Activated CD4-positive, alpha-beta T cell treated with anti-CD3 and anti-CD28 coated beads, Interleukin-2, amount 50 U/mL, for 48 hours (primary cell): ENCODE measurements at regions not wholly inside any gene's neighbourhood (a gene's known extent, or its start where the extent isn't known, plus 50 kb on each side); places are given as distances from the start of the nearest gene placed in this dataset.

ENCODE experiments used
- DNase-seq, 2 experiments: peaks; one replicate each; pipeline ENCODE4 v3.0.0-alpha.2; 2020

GRCh38 chr1:98420376-98421084, 241.0 kb upstream of the SNX7 start:
- no peak for DNase-seq

GRCh38 chr1:98417820-98418219, 243.7 kb upstream of the SNX7 start:
- DNase-seq = no peak

GRCh38 chr1:98410082-98410481, 251.4 kb upstream of the SNX7 start:
- DNase-seq = no peak

DNA sequence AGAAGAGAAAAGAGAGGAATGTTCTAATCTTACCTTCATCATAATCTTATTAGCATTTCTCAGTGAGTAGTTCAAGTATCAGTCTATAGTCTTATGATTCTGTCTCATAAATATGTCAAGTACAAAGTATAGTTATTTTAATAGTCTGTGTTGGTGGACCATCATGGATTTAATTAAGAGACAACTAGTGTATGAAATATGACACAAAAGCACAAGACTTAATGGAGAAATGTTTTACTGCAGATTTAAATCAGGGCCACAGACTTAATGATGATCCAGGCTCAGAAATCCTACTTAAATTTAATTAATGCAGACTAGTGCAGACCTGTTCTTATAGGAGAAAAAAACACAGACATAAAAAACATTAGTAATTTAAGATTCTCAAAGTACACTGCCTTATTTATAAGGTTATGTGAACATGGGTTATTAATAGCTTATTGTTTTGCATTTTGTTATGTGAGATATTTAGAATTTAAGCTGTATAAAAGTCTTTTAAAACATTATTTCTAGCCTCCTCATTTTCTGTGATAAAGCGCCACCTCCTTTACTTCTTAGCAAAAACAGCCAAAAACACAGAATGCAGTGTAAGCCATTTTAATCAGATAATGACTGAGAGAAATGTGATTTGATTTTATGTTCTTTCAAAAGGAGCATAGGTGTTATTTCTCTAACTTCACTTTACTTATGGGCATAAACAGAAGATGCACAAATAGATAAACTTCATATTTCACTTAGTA, 255.0 kb upstream of the SNX7 start:
- DNase-seq = no peak

DNA sequence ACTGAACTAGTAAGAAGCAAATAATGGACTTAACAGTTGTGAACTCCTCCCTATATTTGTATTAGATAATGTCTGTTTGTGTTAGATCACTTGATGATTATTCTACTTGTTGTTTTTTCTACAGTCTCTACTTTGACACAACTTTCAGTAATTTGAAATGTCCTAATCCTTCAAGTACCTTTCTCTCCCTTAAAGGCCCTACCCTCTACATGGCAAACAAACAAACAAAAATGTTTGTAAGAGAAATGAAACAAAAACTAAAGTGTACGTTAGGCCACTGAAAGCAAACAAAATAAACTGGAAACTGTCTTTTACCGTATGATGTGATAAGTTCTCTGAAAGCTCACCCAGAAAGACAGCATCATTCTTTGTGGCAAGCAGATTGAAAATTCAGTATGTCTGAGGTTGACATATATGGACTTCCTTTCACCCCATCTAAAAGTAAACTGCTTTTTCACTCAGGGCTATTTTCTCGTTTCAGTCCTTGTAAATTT, 255.9 kb upstream of the SNX7 start:
- no peak for DNase-seq

- DNase-seq = no peak
Observed at GRCh38 chr1:98404866-98405265, 256.7 kb upstream of the SNX7 start.

- DNase-seq = no peak
Observed at GRCh38 chr1:98403963-98404480, 257.5 kb upstream of the SNX7 start.

- DNase-seq = no peak
Observed at GRCh38 chr1:98402860-98403259, 258.7 kb upstream of the SNX7 start.

DNA sequence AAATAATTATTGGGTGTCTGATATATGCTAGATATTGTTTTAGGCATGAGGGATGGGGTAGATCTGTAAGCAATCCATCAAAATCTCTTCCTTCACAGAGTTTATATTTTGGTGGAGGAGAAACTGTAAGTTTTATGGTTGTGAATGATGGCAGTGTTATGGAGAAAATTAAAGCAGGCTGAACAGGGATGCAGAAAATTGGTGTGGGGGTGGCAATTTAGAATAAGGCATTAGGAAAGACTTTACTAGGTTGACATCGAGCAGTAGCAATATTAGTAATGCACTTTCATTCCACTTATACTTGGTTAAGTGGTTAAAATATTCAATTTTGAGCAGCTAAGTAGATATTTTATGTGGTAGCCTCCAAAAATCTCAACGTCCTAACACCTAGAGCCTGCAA, 261.1 kb upstream of the SNX7 start:
- no peak for DNase-seq

GRCh38 chr1:98399218-98399617, 262.3 kb upstream of the SNX7 start:
- DNase-seq = no peak

DNA sequence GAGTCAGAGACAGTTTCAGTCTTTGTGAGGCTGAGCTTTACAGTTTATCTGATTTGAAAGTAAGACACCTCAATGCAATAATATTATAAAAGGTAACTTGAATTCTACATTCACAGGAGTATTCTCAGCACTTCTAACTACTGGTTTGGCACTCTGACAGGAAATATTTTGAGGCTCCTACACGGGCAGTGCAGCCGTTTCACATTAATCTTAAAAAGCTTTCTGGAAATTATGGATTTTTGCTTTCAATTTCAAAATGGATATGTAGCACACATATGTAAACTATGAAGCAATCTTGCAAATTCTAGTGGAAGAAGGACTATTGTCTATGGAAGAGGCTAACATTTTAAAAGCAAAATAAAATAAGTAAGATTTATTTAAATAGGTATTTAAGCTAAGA, 262.9 kb upstream of the SNX7 start:
- DNase-seq = no peak

GRCh38 chr1:98398092-98398491, 263.4 kb upstream of the SNX7 start:
- no peak for DNase-seq

DNA sequence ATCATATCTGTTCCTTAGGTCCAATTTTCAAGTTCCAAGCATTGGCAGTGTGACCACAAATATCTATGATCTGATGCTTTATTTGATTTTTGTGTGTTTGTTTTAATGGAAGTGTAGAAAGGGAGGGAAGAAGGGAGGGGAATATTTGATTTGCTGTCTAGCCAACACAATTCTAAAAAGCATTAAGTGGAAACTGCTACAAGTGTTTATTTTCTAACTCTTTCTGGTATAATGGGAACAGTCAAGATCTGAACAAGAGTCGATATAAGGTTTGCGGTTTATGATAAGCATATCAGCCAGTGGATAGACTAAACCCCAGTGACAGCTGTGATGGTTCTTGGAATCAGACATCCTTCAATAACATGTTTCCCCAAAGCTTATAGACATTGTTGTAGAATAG, 267.8 kb upstream of the SNX7 start:
- no peak for DNase-seq

- no peak for DNase-seq
Observed at GRCh38 chr1:98391175-98391574, 270.3 kb upstream of the SNX7 start.

GRCh38 chr1:98389809-98390208, 271.7 kb upstream of the SNX7 start:
- DNase-seq = no peak

DNA sequence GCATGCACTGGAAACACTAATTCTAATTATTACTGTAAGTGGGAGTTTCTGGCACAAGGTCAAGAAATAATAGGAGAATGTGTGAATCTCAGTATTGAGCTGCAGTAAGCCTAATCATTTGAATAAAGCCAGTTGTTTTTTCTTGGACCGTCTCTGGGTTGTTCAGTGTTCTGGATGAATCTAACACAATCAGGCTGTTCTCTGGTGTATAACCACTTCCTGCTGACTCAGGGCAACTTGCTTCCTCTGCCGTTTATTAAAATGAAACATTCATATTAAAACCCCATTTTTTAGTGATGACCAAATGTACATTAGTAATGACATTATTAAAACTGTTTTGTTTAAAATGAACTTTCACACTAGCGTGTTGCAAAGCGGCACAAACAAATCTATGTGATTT, 273.1 kb upstream of the SNX7 start:
- DNase-seq = no peak

- DNase-seq = no peak
Observed at GRCh38 chr1:98387701-98388100, 273.8 kb upstream of the SNX7 start.

DNA sequence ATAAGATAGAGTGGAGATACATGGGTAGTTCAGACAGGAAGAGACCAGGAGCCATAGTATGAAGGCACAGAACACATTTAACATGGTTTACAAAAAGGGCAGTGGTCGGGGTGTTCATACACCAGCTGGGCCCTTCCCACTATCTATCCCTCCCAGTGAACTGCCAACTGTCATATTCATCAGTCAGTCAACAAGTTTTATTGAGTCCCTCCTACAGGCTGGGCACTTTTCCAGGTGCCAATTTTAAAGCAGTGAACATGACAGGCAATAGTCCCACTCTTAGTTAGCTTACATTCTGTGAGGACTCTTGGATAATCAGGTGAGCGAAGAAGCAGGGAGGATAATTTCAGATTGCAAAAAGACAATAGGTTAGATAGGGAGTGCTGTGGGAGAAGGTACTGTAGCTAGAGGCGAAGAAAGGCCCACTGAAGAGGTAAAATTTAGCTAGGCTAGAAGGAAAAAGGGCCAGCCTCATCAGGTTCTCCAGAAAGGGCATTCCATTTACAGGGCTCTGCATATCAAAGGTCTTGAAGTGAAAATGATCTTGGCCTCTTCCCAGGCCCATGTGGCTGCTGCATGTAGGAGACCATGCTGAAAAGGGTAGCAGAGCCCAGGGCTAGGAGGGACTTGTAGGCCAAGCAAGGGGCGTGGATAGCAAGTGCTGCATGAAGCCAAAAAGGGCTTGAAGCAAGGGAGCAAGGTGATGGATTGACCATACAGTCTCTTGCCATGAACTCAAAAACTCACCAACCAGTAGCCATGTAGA, 274.7 kb upstream of the SNX7 start:
- no peak for DNase-seq

DNA sequence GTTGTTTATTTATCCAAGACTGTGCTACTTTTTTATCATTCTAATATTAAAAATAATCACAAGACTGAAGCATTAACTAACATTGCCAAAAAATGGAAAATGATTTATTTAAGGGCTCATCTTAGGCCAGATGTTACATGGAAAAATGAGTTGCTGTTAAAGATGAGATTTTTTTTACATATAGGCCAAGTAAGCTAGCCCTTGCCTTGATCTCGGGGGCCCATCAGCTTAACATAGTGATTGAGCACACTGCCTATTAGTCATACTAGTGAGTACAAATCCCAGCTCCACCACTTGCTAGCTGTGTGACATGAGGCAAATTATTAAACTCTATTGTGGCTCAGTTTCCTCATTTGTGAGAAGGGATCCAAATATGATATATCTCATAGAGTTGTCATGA, 275.9 kb upstream of the SNX7 start:
- DNase-seq = no peak

GRCh38 chr1:98384461-98385141, 276.9 kb upstream of the SNX7 start:
- DNase-seq = no peak

GRCh38 chr1:98382986-98383740, 278.4 kb upstream of the SNX7 start:
- no peak for DNase-seq

- DNase-seq = no peak
Observed at GRCh38 chr1:98382586-98382985, 278.9 kb upstream of the SNX7 start.
